A549 (cell line): ENCODE measurements at regions not wholly inside any gene's neighbourhood (a gene's known extent, or its start where the extent isn't known, plus 50 kb on each side); places are given as distances from the start of the nearest gene placed in this dataset.

ENCODE experiments used
- CTCF ChIP-seq: fragments of >200 bp; sonication (Bioruptor Twin); formaldehyde crosslinking; IDR thresholded peaks from 3 replicates; pipeline ENCODE4 v1.5.1; 2016
- JUNB ChIP-seq: fragments of >200 bp; sonication (Bioruptor Twin); formaldehyde crosslinking; IDR thresholded peaks from 2 replicates; pipeline ENCODE4 v1.6.1; 2016
- MAFK ChIP-seq: fragments of 450-650 bp; IDR thresholded peaks from 2 replicates; pipeline ENCODE4 v1.6.1; 2014; ENCODE audit not compliant: partially characterized antibody
- ZSCAN20 ChIP-seq: fragments of 250-450 bp; sonication (Bioruptor Pico); IDR thresholded peaks from 2 replicates; pipeline ENCODE4 v1.8.0; 2022; ENCODE audit warnings: mild to moderate bottlenecking, moderate library complexity

GRCh38 chr16:65828296-65828695 is 538.2 kb upstream of the CDH5 start:
- no peak for TF ChIP-seq MAFK
- no peak for TF ChIP-seq ZSCAN20 (CRISPR knock-in tag)
- no peak for TF ChIP-seq CTCF
- no peak for TF ChIP-seq JUNB
